Panc1 (cell line): ENCODE measurements at regions not wholly inside any gene's neighbourhood (a gene's known extent, or its start where the extent isn't known, plus 50 kb on each side); places are given as distances from the start of the nearest gene placed in this dataset.

Experiments used
- ATAC-seq: fragments of 200-7000 bp; cut with Tn5 transposase; 2 replicates; pipeline ENCODE4 v1.9.1; 2020; ENCODE audit warnings: mild to moderate bottlenecking, moderate library complexity
- BruUV-seq: library from RNA; stranded (reverse); fragments of 400-500 nt; replicated peaks from 2 replicates; lab custom pipeline; 2021; lab: Mats Ljungman, UMichigan
- CTCF ChIA-PET: fragments of 300-600 bp; sonication (Branson Sonifier 250); formaldehyde crosslinking; loops from one replicate; lab custom pipeline; 2022; ENCODE audit warnings: antibody characterized with exemption; lab: Charles Lee
- POLR2A ChIA-PET: fragments of 300-600 bp; sonication (Branson Sonifier 250); formaldehyde crosslinking; loops from one replicate; lab custom pipeline; 2022; ENCODE audit warnings: antibody characterized with exemption; lab: Charles Lee
- DNase-seq: peaks from one replicate; pipeline ENCODE4 v3.0.0-alpha.2; 2010; ENCODE audit warnings: low read depth, low spot score
- H3K27ac ChIP-seq: 2 replicates; pipeline ENCODE4 v1.5.1; 2011; ENCODE audit warnings: mild to moderate bottlenecking, low read length, inconsistent platforms
- H3K27me3 ChIP-seq: fragments of 200-500 bp; sonication (Bioruptor generic); 2 replicates; pipeline ENCODE4 v1.6.0; 2014; ENCODE audit warnings: low read length, inconsistent platforms; ENCODE audit not compliant: control insufficient read depth, insufficient read depth
- H3K36me3 ChIP-seq: fragments of 200-500 bp; sonication (Bioruptor generic); 2 replicates; pipeline ENCODE4 v1.5.1; 2014; ENCODE audit warnings: inconsistent platforms, mild to moderate bottlenecking, low read length, moderate library complexity; ENCODE audit not compliant: control insufficient read depth, insufficient read depth
- H3K4me1 ChIP-seq: 2 replicates; pipeline ENCODE4 v1.5.1; 2011; ENCODE audit warnings: inconsistent platforms, mild to moderate bottlenecking, low read length, moderate library complexity; ENCODE audit not compliant: control insufficient read depth, insufficient read depth
- H3K4me3 ChIP-seq, 2 experiments: 2 replicates each; pipeline ENCODE4 v1.5.1; 2011 to 2012; ENCODE audit warnings: low read depth in 2 of 2, low read length in 2 of 2, mild to moderate bottlenecking in 2 of 2, inconsistent platforms in 1 of 2, moderate library complexity in 1 of 2
- H3K9me3 ChIP-seq: fragments of 200-500 bp; sonication (Bioruptor generic); 2 replicates; pipeline ENCODE4 v1.5.1; 2014; ENCODE audit warnings: low read depth, mild to moderate bottlenecking, inconsistent platforms, low read length, moderate library complexity; ENCODE audit not compliant: control insufficient read depth, insufficient read depth
- POLR2AphosphoS5 ChIP-seq: IDR thresholded peaks from 2 replicates; pipeline ENCODE4 v1.6.1; 2012; ENCODE audit warnings: mild to moderate bottlenecking, low read depth, low read length, moderate library complexity
- SIN3A ChIP-seq: IDR thresholded peaks from 2 replicates; pipeline ENCODE4 v1.6.1; 2012; ENCODE audit warnings: low read depth, mild to moderate bottlenecking, low read length, moderate library complexity, borderline replicate concordance; ENCODE audit not compliant: insufficient read depth
- TCF7L2 ChIP-seq: IDR thresholded peaks from 2 replicates; pipeline ENCODE4 v1.6.1; 2011; ENCODE audit warnings: mild to moderate bottlenecking, low read depth, low read length, inconsistent platforms
- in situ Hi-C: cut with HindIII; loops from 2 replicates; pipeline ENCODE4 v1.10.0; 2016; ENCODE audit warnings: low sequenced_read_pairs, low pct_unique_long_range_greater_than_20kb
- intact Hi-C: fragments of 100-400 bp; cut with micrococcal nuclease; formaldehyde crosslinking; loops from one replicate; pipeline ENCODE4 v1.10.0; 2022; ENCODE audit not compliant: unreplicated experiment
- TF ChIP-seq, protein P1 (sequence below), 2 experiments: IDR thresholded peaks; 2 replicates each; pipeline ENCODE4 v1.6.1; 2011 to 2012; ENCODE audit warnings: low read depth in 2 of 2, control low read depth in 1 of 2, low read length in 1 of 2, mild to moderate bottlenecking in 1 of 2, moderate library complexity in 1 of 2; ENCODE audit not compliant: insufficient read depth in 1 of 2
- TF ChIP-seq, protein P2 (sequence below): fragments of 450-650 bp; IDR thresholded peaks from 2 replicates; pipeline ENCODE4 v1.5.1; 2017; ENCODE audit warnings: mild to moderate bottlenecking

DNA sequence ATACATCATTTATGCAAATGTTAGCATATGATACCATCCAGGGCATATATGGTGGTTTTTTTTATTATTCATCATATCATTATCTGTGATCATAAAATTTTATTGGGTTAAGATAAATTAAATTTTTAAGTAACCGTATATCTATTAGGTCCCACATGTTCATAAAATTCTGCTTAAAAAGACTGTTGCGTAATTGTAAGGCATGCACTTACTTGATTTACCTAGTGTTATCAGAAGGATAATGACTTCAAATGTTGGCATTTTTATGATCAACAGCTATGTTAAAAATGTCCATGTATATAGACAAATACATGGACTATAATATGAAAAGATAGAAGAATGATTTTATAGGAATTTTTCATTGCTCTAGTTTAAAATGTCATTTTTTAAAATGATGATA lies 1625.5 kb upstream of the CELF4 start:
- TF ChIP-seq POLR2AphosphoS5 (no peak), SIN3A (no peak), TCF7L2 (no peak)
- TF ChIP-seq, protein P1, sequence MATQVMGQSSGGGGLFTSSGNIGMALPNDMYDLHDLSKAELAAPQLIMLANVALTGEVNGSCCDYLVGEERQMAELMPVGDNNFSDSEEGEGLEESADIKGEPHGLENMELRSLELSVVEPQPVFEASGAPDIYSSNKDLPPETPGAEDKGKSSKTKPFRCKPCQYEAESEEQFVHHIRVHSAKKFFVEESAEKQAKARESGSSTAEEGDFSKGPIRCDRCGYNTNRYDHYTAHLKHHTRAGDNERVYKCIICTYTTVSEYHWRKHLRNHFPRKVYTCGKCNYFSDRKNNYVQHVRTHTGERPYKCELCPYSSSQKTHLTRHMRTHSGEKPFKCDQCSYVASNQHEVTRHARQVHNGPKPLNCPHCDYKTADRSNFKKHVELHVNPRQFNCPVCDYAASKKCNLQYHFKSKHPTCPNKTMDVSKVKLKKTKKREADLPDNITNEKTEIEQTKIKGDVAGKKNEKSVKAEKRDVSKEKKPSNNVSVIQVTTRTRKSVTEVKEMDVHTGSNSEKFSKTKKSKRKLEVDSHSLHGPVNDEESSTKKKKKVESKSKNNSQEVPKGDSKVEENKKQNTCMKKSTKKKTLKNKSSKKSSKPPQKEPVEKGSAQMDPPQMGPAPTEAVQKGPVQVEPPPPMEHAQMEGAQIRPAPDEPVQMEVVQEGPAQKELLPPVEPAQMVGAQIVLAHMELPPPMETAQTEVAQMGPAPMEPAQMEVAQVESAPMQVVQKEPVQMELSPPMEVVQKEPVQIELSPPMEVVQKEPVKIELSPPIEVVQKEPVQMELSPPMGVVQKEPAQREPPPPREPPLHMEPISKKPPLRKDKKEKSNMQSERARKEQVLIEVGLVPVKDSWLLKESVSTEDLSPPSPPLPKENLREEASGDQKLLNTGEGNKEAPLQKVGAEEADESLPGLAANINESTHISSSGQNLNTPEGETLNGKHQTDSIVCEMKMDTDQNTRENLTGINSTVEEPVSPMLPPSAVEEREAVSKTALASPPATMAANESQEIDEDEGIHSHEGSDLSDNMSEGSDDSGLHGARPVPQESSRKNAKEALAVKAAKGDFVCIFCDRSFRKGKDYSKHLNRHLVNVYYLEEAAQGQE (IDR thresholded peaks at IDR 0.05; ENCODE audit: insufficient read depth in 1 of 2, low read depth in 2 of 2, low read length in 1 of 2): no peak
- H3K4me1 ChIP-seq: no peaks in the 10 kb centered on the region
- no peaks in the 10 kb centered on the region for H3K9me3 ChIP-seq
- BruUV-seq: no TSS peak
- no peak overlapping the region for H3K27ac ChIP-seq
- DNase-seq: no peak
- no peaks in the 10 kb centered on the region for H3K36me3 ChIP-seq
- intact Hi-C loops (no loop called here), in situ Hi-C loops (no loop called here)
- no peaks in the 10 kb centered on the region for H3K27me3 ChIP-seq
- ChIA-PET CTCF (no interaction called here), POLR2A (no interaction called here)
- ATAC-seq: no peak
- no peak overlapping the region for H3K4me3 ChIP-seq

DNA sequence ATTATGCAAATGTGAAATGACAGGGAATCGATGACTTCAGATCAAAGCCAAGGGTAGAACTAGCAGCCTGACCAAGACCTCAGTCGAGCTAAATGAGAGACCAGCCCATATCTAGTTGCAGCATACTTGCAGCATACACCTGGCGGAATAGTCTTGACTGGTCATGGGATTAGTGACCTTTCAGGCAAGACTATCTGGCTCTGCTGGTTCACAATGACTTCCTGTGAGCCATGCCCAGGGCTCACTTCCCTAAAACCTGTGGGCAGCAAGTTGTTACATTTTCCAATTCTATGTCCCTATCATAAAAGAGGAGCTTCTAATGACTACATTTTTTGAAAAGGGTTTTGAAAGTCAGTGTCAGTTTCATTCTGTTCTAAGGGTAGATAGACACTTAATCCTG lies 1624.9 kb upstream of the CELF4 start:
- no peaks in the 10 kb centered on the region for H3K9me3 ChIP-seq
- ChIA-PET CTCF (no interaction called here), POLR2A (no interaction called here)
- intact Hi-C loops (no loop called here), in situ Hi-C loops (no loop called here)
- DNase-seq (no peak), ATAC-seq (no peak)
- H3K27ac ChIP-seq: no peak overlapping the region
- H3K36me3 ChIP-seq: no peaks in the 10 kb centered on the region
- BruUV-seq: no TSS peak
- TF ChIP-seq, protein P2, sequence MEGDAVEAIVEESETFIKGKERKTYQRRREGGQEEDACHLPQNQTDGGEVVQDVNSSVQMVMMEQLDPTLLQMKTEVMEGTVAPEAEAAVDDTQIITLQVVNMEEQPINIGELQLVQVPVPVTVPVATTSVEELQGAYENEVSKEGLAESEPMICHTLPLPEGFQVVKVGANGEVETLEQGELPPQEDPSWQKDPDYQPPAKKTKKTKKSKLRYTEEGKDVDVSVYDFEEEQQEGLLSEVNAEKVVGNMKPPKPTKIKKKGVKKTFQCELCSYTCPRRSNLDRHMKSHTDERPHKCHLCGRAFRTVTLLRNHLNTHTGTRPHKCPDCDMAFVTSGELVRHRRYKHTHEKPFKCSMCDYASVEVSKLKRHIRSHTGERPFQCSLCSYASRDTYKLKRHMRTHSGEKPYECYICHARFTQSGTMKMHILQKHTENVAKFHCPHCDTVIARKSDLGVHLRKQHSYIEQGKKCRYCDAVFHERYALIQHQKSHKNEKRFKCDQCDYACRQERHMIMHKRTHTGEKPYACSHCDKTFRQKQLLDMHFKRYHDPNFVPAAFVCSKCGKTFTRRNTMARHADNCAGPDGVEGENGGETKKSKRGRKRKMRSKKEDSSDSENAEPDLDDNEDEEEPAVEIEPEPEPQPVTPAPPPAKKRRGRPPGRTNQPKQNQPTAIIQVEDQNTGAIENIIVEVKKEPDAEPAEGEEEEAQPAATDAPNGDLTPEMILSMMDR: no peak
- TF ChIP-seq SIN3A (no peak), POLR2AphosphoS5 (no peak)
- TF ChIP-seq, protein P1 (IDR thresholded peaks at IDR 0.05; ENCODE audit: insufficient read depth in 1 of 2, low read depth in 2 of 2, low read length in 1 of 2): no peak
- no peak overlapping the region for H3K4me3 ChIP-seq
- H3K27me3 ChIP-seq: no peaks in the 10 kb centered on the region
- H3K4me1 ChIP-seq: no peaks in the 10 kb centered on the region
